Kidney (tissue), 13 donors: ENCODE measurements at regions not wholly inside any gene's neighbourhood (a gene's known extent, or its start where the extent isn't known, plus 50 kb on each side); places are given as distances from the start of the nearest gene placed in this dataset.
"Not testable (repeated sequence)": the region's sequence is repeated elsewhere in the genome, so short reads cannot be mapped to it uniquely, and the experiment has no call there.

Experiments
- DNase-seq, 5 donors: peaks; one replicate each; pipeline ENCODE4 v3.0.0-alpha.2; 2013 to 2020
- FAIRE-seq: peaks from 2 replicates; lab custom pipeline; 2012; peaks lifted over from hg19 to GRCh38; lab: Jason Lieb, UNC
- H3K27ac ChIP-seq, 2 donors: one replicate each; pipeline ENCODE4 v1.7.0; 2013; ENCODE audit warnings: low read depth in 2 of 2, low read length in 2 of 2, inconsistent platforms in 1 of 2
- H3K27me3 ChIP-seq: one replicate; pipeline ENCODE4 v1.7.1; 2013; ENCODE audit warnings: low read length, inconsistent platforms; ENCODE audit not compliant: control insufficient read depth, insufficient read depth
- H3K36me3 ChIP-seq, 3 donors: one replicate each; pipeline versions ENCODE4 v1.7.0 to v1.7.1; 2013; ENCODE audit warnings: low read length in 3 of 3, control low read depth in 1 of 3, inconsistent platforms in 1 of 3; ENCODE audit not compliant: insufficient read depth in 3 of 3, control insufficient read depth in 2 of 3
- H3K4me1 ChIP-seq, 3 donors: one replicate each; pipeline versions ENCODE4 v1.7.0 to v1.7.1; 2013; ENCODE audit warnings: low read length in 3 of 3, inconsistent platforms in 1 of 3, low read depth in 1 of 3; ENCODE audit not compliant: control insufficient read depth in 2 of 3, insufficient read depth in 2 of 3
- H3K4me3 ChIP-seq, 3 donors: one replicate each; pipeline versions ENCODE4 v1.7.0 to v1.8.1; 2013; ENCODE audit warnings: low read length in 3 of 3, control low read depth in 1 of 3, inconsistent platforms in 1 of 3
- H3K9ac ChIP-seq, 3 donors: one replicate each; pipeline versions ENCODE4 v1.7.0 to v1.7.1; 2013; ENCODE audit warnings: low read length in 3 of 3, control low read depth in 1 of 3, inconsistent platforms in 1 of 3
- H3K9me3 ChIP-seq, 3 donors: one replicate each; pipeline versions ENCODE4 v1.7.0 to v1.7.1; 2013; ENCODE audit warnings: low read length in 3 of 3, control low read depth in 1 of 3, inconsistent platforms in 1 of 3; ENCODE audit not compliant: control insufficient read depth in 2 of 3, insufficient read depth in 1 of 3
- intact Hi-C: fragments of 100-400 bp; cut with DNase I; formaldehyde crosslinking; loops from one replicate; pipeline ENCODE4 v1.11.1; 2022
- TF ChIP-seq, protein P1 (sequence below): IDR thresholded peaks from 3 replicates; pipeline ENCODE4 v1.5.1; 2012; ENCODE audit warnings: mild to moderate bottlenecking, moderate library complexity, borderline replicate concordance; ENCODE audit not compliant: insufficient read depth; ENCODE audit errors: extremely low read depth
- donor health status: control.
- donor health status: control.
- donor health status: control.
- donor health status: control.
- donor health status: control.
- donor health status: DM: yes; HTN: yes; CAD: no.
- donor health status: Normal renal cell carcinoma (clear cell type).

DNA sequence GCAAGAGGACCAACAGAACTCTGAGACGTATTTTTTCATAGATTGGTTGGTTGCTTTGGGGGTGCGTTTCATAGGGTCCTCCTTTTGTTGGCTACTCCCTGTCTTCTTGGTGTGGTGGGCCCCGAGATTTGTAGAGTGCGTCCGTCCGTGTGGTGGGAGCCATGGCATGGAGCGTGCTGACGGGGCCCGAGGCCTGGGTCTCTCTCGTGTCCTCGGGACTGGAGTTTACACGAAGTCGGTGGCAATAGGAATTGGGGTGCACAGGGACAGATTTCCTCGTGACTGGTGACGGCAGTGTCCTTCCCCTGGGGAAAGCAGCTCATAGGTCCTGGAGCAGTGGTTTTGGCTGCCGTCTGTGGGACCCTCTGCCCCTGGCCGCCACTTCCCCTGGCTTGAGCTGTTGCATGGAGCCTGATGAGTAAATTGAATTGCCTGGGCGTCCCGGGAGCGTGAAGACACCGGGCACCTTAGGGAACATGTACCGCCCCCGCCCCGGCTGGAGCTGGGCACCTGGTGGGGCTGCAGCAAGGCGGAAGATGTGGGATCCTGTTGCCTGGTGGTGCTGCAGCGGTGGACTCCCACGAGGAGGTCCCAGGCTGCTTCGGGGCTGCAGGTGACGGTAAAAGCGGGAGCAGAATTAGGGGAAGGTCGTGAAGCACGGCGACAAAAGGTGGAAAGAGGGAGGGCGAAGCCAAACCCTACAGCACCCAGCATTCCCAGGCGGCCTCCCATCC lies 153.7 kb upstream of the ALG10B start:
- no peak overlapping the region for H3K9ac ChIP-seq
- H3K27me3 ChIP-seq, result no peaks in the 10 kb centered on the region
- DNase-seq (no peak), FAIRE-seq (no peak)
- H3K9me3 ChIP-seq, result no peaks in the 10 kb centered on the region
- no peaks in the 10 kb centered on the region for H3K4me1 ChIP-seq
- H3K36me3 ChIP-seq, result no peaks in the 10 kb centered on the region
- intact Hi-C loops, result no loop called here
- H3K27ac ChIP-seq, result no peak overlapping the region
- TF ChIP-seq, protein P1, sequence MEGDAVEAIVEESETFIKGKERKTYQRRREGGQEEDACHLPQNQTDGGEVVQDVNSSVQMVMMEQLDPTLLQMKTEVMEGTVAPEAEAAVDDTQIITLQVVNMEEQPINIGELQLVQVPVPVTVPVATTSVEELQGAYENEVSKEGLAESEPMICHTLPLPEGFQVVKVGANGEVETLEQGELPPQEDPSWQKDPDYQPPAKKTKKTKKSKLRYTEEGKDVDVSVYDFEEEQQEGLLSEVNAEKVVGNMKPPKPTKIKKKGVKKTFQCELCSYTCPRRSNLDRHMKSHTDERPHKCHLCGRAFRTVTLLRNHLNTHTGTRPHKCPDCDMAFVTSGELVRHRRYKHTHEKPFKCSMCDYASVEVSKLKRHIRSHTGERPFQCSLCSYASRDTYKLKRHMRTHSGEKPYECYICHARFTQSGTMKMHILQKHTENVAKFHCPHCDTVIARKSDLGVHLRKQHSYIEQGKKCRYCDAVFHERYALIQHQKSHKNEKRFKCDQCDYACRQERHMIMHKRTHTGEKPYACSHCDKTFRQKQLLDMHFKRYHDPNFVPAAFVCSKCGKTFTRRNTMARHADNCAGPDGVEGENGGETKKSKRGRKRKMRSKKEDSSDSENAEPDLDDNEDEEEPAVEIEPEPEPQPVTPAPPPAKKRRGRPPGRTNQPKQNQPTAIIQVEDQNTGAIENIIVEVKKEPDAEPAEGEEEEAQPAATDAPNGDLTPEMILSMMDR, result no peak
- H3K4me3 ChIP-seq, result no peak overlapping the region

DNA sequence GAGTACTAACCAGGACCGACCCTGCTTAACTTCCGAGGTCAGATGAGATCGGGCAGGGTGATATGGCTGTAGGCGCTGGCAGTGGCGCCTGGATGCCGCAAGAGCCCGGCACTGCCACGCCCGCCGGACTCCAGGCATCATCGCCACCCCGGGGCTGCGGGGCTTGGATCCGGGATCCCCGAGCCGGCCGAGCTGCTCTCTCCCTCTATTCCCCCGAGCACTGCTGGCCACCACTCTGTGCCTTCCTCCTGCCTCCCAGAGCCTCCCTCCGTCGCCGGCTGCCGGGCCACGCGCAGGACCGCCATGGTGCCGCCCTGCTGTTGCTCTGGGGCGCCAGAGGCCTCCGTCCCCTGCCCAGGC lies 153.2 kb upstream of the ALG10B start:
- no peaks in the 10 kb centered on the region for H3K27me3 ChIP-seq
- no peaks in the 10 kb centered on the region for H3K36me3 ChIP-seq
- FAIRE-seq, result no peak
- H3K4me1 ChIP-seq, result no peaks in the 10 kb centered on the region
- intact Hi-C loops, result no loop called here
- DNase-seq, result peak in 1 of 5 donors; percentile 61
- TF ChIP-seq, protein P1, result no peak
- H3K4me3 ChIP-seq, result no peak overlapping the region
- no peak overlapping the region for H3K9ac ChIP-seq
- no peak overlapping the region for H3K27ac ChIP-seq
- H3K9me3 ChIP-seq, result no peaks in the 10 kb centered on the region

DNA sequence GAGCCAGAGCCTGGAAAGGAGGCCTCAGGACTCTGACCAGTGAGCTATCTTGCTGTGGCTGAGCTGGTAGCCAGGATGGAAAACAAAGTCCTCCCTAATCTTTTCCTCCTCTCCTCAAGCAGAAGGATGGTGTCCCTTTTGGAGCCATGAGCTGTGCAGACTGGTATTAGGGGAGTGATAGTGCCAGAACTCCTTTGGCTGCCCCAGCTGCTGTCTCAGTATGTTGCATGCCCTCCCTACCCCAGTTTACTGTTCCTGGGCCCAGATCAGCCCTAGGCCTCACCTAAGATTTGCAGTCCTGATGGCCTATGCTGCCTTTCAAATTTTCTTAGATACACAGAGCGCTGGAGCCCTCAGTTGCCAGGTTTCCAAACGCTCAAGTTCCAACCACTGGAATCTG lies 150.3 kb upstream of the ALG10B start:
- no peaks in the 10 kb centered on the region for H3K36me3 ChIP-seq
- no peak overlapping the region for H3K4me3 ChIP-seq
- DNase-seq (no peak), FAIRE-seq (no peak)
- H3K27me3 ChIP-seq, result no peaks in the 10 kb centered on the region
- no peak overlapping the region for H3K9ac ChIP-seq
- no peak overlapping the region for H3K27ac ChIP-seq
- no peaks in the 10 kb centered on the region for H3K9me3 ChIP-seq
- H3K4me1 ChIP-seq, result no peaks in the 10 kb centered on the region
- TF ChIP-seq, protein P1, result no peak
- intact Hi-C loops, result no loop called here

DNA sequence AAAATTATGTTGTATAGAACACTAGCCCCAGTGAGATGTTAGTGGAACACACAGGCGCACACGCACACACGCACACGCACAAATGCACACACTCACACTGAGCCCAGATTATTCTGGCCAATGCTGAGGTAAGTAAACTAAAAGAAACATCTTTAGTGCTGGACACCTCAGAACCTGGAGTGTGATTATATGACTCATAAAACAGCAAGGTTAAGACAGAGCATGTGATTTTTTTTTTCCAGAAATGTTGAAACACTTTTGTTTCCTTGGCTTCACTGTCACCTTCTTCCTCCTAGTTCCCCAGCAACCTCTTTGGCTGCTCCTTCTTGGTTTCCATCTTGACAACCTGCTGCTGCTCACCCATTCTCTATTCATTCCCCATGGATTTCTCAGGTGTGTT lies 141.0 kb upstream of the ALG10B start:
- Histone ChIP-seq H3K9me3 (no peaks in the 10 kb centered on the region), H3K4me3 (no peak overlapping the region), H3K9ac (no peak overlapping the region), H3K27ac (no peak overlapping the region), H3K4me1 (no peaks in the 10 kb centered on the region), H3K36me3 (no peaks in the 10 kb centered on the region), H3K27me3 (no peaks in the 10 kb centered on the region)
- FAIRE-seq, result no peak
- TF ChIP-seq, protein P1, result no peak
- intact Hi-C loops, result no loop called here
- no peak for DNase-seq

DNA sequence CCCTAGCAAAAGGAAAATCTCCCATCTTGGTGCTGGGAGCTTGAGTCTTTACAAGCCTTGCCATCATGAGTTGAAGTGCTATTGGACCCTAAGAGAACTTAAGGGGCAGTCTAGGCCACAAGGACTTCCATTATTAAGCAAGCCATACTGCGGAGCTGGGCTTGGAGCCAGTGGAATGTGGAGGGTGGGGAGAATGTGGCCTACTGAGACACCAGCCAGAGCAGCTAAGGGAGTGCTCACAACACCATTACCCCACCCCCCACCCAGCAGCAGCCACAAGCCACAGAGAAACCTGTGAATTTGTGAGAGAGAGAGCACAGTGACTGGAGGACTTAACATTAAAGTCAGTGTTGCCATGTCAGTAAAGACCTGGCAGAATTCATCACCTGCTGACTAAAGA lies 133.0 kb upstream of the ALG10B start:
- H3K9me3 ChIP-seq, H3K4me1 ChIP-seq, H3K36me3 ChIP-seq, H3K9ac ChIP-seq, intact Hi-C loops, H3K4me3 ChIP-seq, H3K27ac ChIP-seq, FAIRE-seq, H3K27me3 ChIP-seq: not testable (repeated sequence)
- peak in 1 of 5 donors; percentile 87 for DNase-seq

DNA sequence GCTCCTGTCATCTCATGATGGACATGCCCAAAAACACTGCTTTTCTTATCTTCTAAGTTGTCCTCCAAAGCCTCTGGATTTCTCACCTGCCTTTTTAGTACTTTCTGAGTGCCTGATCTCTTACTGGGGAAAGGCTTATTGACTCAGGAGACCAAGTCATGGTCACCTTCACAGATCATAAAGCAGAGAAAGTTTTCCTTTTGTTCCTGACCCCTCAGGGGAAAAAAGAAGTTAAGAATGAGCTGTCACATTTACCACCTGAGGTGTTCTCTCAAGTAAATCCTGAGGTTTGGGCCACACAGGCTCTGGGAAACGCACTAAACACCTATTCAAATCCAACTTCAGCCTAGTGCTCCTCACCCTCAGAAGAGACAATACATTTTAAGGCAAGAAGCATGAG lies 119.3 kb upstream of the ALG10B start:
- peak overlapping the region in 1 of 2 donors; percentile 23 for H3K27ac ChIP-seq
- H3K9ac ChIP-seq, H3K4me3 ChIP-seq, FAIRE-seq, H3K4me1 ChIP-seq, DNase-seq, intact Hi-C loops, H3K36me3 ChIP-seq, H3K9me3 ChIP-seq, H3K27me3 ChIP-seq: not testable (repeated sequence)
